Activated CD4-positive, alpha-beta T cell treated with anti-CD3 and anti-CD28 coated beads, Interleukin-2, amount 10 ng/mL, durations not matched to agents 7 days and 5 days (primary cell): ENCODE measurements at regions not wholly inside any gene's neighbourhood (a gene's known extent, or its start where the extent isn't known, plus 50 kb on each side); places are given as distances from the start of the nearest gene placed in this dataset.

Source experiments
- CTCF ChIA-PET: fragments of 350-600 bp; sonication (Branson Sonifier 250); formaldehyde crosslinking; loops from one replicate; lab custom pipeline; 2021; ENCODE audit warnings: antibody characterized with exemption; lab: Charles Lee
- POLR2A ChIA-PET: fragments of 350-600 bp; sonication (Branson Sonifier 250); formaldehyde crosslinking; loops from one replicate; lab custom pipeline; 2021; ENCODE audit warnings: antibody characterized with exemption; lab: Charles Lee
- DNase-seq: peaks from one replicate; pipeline ENCODE4 v3.0.0-alpha.2; 2020
- H3K27ac Mint-ChIP-seq: one replicate; pipeline ENCODE4 v1.8.0; 2021; ENCODE audit warnings: mild to moderate bottlenecking, moderate library complexity, mixed read lengths
- H3K27me3 Mint-ChIP-seq: one replicate; pipeline ENCODE4 v1.8.0; 2021; ENCODE audit warnings: mixed read lengths
- H3K36me3 Mint-ChIP-seq: one replicate; pipeline ENCODE4 v1.8.0; 2021; ENCODE audit warnings: low read depth, mixed read lengths
- H3K4me1 Mint-ChIP-seq: one replicate; pipeline ENCODE4 v1.8.0; 2021; ENCODE audit warnings: mixed read lengths
- H3K4me3 Mint-ChIP-seq: one replicate; pipeline ENCODE4 v1.8.0; 2021; ENCODE audit warnings: mild to moderate bottlenecking, moderate library complexity, mixed read lengths
- H3K9me3 Mint-ChIP-seq: one replicate; pipeline ENCODE4 v1.8.0; 2021; ENCODE audit warnings: mixed read lengths

DNA sequence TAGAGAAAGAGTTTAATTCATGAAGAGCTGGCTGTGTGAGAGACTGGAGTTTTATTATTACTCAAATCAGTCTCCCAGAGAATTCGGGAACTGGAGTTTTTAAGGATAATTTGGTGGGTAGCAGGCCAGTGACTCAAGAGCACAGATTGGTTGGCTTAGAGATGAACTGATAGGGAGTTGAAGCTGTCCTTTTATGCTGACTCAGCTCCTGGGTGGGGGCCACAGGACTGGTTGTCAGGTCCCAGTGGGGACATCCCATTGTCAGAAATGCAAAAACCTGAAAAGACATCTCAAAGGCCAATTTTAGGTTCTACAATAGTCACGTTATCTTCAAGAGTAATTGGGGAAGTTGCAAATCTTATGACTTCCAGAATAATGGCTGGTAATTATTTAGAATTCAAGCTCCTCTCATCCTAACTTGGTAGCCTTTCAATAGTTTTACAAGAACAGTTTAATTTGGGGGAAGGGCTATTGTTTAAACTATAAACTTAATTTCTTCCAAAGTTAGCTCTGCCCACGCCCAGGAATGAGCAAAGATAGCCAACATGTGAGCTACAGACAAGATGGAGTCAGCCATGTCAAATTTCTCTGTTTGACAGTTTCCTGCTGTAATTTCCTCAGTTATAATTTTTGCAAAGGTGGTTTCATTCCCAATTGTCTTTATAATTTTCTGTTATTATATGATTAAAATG is 149.4 kb upstream of the SLC39A10 start:
- Mint-ChIP-seq H3K27me3 (no peaks in the 10 kb centered on the region), H3K36me3 (peaks cover 44% of the 10 kb centered on the region), H3K9me3 (peaks cover 40% of the 10 kb centered on the region), H3K4me3 (no peak overlapping the region), H3K27ac (no peak overlapping the region), H3K4me1 (peaks cover 10% of the 10 kb centered on the region)
- ChIA-PET CTCF (interaction anchor here (0.6 to 1.8 kb wide), 6 partner anchors 9 to 561 kb away, joined by 3 to 7 read pairs (median 4); partner anchors contain the start of gene DNAH7), POLR2A (no interaction called here)
- no peak for DNase-seq

DNA sequence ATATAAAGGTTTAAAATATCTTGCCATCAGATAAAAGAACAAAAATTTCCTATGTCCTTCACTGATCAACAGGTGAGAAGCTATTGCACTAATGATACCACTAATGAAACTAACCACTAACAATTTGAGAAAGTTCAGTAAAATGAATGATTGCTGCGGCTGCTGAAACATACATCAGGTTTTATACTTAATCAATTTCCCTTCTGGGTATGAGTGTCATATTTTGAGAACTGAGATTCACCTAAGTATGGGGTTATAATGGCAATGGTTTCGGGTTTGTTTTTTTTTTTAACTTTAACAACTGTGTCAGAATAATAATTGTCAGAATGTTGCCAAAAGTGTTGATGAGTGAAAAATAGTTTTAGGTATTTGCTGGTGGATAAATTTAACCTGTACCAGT is 151.3 kb upstream of the SLC39A10 start:
- DNase-seq = no peak
- no peak overlapping the region for H3K4me3 Mint-ChIP-seq
- peaks cover 11% of the 10 kb centered on the region for H3K4me1 Mint-ChIP-seq
- H3K27me3 Mint-ChIP-seq = no peaks in the 10 kb centered on the region
- peaks cover 40% of the 10 kb centered on the region for H3K36me3 Mint-ChIP-seq
- CTCF ChIA-PET = no interaction called here
- POLR2A ChIA-PET = no interaction called here
- peak overlapping the region; percentile 25 for H3K27ac Mint-ChIP-seq
- H3K9me3 Mint-ChIP-seq = peaks cover 31% of the 10 kb centered on the region

DNA sequence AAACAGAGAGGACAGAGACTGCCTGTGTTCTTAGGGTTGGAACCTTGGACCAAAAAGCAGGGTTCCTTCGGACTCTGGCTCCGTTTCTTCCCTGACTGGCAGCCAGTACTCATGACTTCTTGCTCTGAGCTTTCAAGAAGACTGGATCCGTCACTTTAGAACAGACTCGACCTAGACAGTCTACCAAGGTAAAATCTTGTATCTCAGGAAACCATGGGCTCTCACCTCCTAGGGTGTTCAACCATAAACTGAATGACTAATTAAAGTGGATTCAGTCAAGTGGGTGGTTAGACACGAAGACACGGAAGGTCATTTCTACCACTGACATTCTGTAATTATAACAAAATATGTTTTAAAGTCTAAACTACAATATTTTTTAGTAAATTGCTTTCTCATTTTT is 153.8 kb upstream of the SLC39A10 start:
- peaks cover 16% of the 10 kb centered on the region for H3K4me1 Mint-ChIP-seq
- peaks cover 37% of the 10 kb centered on the region for H3K36me3 Mint-ChIP-seq
- ChIA-PET CTCF (interaction anchor here (1.0 kb wide), 1 partner anchor 13 kb away, joined by 3 read pairs; no protein-coding TSS in a partner anchor), POLR2A (no interaction called here)
- no peak overlapping the region for H3K27ac Mint-ChIP-seq
- H3K4me3 Mint-ChIP-seq = no peak overlapping the region
- H3K9me3 Mint-ChIP-seq = peaks cover 21% of the 10 kb centered on the region
- no peaks in the 10 kb centered on the region for H3K27me3 Mint-ChIP-seq
- DNase-seq = no peak

DNA sequence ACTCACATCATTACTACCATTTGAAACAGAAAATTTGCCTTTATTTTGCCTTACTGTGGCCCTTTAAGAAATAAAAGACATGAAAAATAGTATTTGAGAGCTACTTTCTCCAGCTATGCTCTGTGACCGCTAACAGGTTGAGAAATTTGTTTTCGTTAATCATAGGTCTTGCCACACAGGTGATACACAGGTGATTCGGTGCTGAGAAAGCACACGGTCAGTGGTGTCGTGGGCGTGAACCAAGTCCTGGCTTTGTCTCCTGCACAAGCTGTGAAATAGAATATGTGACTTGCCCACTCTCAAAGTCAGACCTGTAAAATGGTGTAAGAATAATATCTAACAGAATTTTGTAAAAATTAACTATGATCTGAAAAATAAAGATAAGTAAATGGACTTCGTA is 155.3 kb upstream of the SLC39A10 start:
- no peak for DNase-seq
- POLR2A ChIA-PET = no interaction called here
- H3K9me3 Mint-ChIP-seq = peaks cover 18% of the 10 kb centered on the region
- peaks cover 32% of the 10 kb centered on the region for H3K36me3 Mint-ChIP-seq
- H3K27ac Mint-ChIP-seq = no peak overlapping the region
- peaks cover 22% of the 10 kb centered on the region for H3K4me1 Mint-ChIP-seq
- CTCF ChIA-PET = interaction anchor here (1.3 kb wide), 2 partner anchors 15 to 48 kb away, joined by 3 read pairs; no protein-coding TSS in a partner anchor
- no peak overlapping the region for H3K4me3 Mint-ChIP-seq
- no peaks in the 10 kb centered on the region for H3K27me3 Mint-ChIP-seq

DNA sequence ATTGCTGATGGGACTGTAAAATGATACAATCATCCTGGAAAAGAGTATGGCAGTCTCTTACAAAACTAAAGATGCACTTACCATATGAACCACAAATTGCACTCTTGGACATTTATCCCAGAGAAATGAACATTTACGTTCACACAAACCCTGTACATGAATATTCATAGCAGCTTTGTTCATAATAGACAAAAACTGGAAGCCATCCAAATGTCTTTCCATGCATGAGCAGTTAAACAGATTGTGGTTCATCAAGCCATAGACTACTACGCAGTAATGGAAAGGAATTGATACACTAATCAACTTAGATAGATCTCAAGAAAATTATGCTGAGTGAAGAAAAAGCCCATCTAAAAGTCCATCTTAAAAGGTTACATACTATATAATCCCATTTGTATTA is 156.1 kb upstream of the SLC39A10 start:
- Mint-ChIP-seq H3K36me3 (peaks cover 36% of the 10 kb centered on the region), H3K4me1 (peaks cover 29% of the 10 kb centered on the region), H3K4me3 (no peak overlapping the region), H3K9me3 (peaks cover 19% of the 10 kb centered on the region), H3K27me3 (no peaks in the 10 kb centered on the region), H3K27ac (no peak overlapping the region)
- DNase-seq = no peak
- CTCF ChIA-PET = interaction anchor here (1.3 kb wide), 1 partner anchor 16 kb away, joined by 3 read pairs; no protein-coding TSS in a partner anchor
- POLR2A ChIA-PET = no interaction called here

DNA sequence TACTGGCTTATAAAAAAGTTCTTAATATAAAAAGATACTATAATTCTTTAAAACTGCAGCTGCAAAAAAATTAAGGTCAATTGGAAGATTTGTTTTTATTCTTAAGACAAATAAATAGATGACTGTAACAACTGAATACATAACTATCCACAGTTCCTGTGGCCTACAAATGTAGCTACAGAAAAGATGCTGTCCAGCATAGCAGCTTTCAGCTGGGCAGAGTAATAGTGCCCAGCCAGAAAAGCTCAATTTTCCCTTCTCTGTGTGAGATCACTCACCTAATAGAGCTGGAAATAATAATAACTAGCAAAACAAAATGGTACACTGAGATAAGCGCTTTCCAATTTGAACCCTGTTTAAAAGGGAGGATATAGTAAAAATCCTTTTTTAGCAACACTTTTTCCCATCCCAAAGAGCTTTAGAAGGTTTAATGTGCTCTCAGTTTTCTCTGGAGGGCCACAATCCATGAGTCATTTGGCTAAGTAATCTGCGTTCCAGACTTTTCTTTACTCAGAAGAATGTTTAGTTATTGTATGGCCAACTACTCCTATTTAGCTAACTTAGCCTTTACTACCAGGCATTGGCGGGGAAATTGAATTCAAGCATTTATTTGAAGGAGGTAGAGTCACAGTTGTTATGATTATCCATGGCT is 158.1 kb upstream of the SLC39A10 start:
- Mint-ChIP-seq H3K36me3 (peaks cover 37% of the 10 kb centered on the region), H3K4me1 (peaks cover 38% of the 10 kb centered on the region), H3K4me3 (no peak overlapping the region), H3K27ac (no peak overlapping the region), H3K27me3 (no peaks in the 10 kb centered on the region), H3K9me3 (peaks cover 14% of the 10 kb centered on the region)
- ChIA-PET CTCF (interaction anchor here (1.2 to 1.7 kb wide), 9 partner anchors 10 to 167 kb away, joined by 3 to 10 read pairs (median 5); no protein-coding TSS in a partner anchor), POLR2A (interaction anchor here (0.8 kb wide), 1 partner anchor 60 kb away, joined by 13 read pairs; no protein-coding TSS in a partner anchor)
- DNase-seq = no peak

DNA sequence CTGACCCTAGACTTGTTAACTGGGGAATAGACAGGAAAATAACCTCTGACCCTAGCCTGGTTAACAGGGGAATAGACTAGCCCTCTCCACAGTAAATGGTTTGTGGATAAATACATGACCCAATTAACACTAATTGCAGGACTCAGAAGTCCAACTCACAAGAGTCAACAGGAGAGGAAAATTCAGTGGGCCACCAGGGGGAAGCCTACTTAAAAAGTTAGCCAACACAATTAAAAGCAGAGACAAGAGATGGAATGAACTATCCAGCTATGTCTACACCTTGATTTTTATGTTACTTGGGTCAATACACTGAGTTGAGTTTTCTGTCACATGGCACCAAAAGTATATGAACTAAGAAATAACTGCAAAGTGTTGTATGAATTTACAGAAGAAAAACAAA is 158.8 kb upstream of the SLC39A10 start:
- no peak overlapping the region for H3K27ac Mint-ChIP-seq
- CTCF ChIA-PET = interaction anchor here (0.8 to 1.7 kb wide), 8 partner anchors 9 to 168 kb away, joined by 3 to 10 read pairs (median 4); no protein-coding TSS in a partner anchor
- H3K4me3 Mint-ChIP-seq = no peak overlapping the region
- POLR2A ChIA-PET = no interaction called here
- H3K4me1 Mint-ChIP-seq = peaks cover 43% of the 10 kb centered on the region
- H3K36me3 Mint-ChIP-seq = peaks cover 42% of the 10 kb centered on the region
- H3K27me3 Mint-ChIP-seq = no peaks in the 10 kb centered on the region
- H3K9me3 Mint-ChIP-seq = peaks cover 21% of the 10 kb centered on the region
- peak; percentile 52 for DNase-seq

DNA sequence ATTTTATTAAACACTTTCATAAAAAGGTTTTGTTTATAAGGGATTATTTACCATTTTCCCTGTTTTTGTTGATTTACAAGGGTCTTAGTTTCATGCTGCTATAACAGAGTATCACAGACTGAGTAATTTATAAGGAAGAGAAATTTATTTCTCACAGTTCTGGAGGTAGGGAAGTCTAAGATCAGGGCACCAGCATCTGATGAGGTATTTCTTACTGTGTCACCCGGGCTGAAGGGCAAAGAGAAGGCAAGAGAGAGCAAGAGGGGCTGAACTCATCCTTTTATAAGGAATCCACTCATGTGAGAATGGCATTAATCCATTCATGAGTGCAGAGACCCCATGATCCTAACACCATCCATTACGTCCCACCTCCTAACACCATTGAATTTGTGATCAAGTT is 160.0 kb upstream of the SLC39A10 start:
- peaks cover 48% of the 10 kb centered on the region for H3K4me1 Mint-ChIP-seq
- H3K4me3 Mint-ChIP-seq = no peak overlapping the region
- peaks cover 42% of the 10 kb centered on the region for H3K36me3 Mint-ChIP-seq
- H3K27me3 Mint-ChIP-seq = no peaks in the 10 kb centered on the region
- no peak for DNase-seq
- POLR2A ChIA-PET = no interaction called here
- no peak overlapping the region for H3K27ac Mint-ChIP-seq
- peaks cover 21% of the 10 kb centered on the region for H3K9me3 Mint-ChIP-seq
- CTCF ChIA-PET = interaction anchor here (1.1 kb wide), 1 partner anchor 10 kb away, joined by 4 read pairs; no protein-coding TSS in a partner anchor

DNA sequence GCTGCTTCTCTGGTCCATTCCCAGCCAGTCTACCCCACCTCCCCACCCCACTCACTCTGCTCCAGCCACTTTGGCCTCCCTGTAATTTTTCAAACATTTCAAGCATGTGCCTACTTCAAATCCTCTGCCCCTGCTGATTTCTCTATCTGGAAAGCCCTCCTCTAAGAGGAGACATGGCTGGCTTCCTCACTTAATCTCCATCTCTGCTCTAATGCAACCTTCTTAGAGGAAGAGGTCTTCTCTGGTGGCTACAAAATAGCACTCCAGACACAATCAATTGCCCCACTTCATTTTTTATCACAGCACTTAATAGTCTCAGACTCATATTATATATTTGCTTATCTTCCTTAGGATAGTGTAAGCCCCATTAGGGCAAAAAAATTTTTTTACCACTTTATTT is 161.1 kb upstream of the SLC39A10 start:
- H3K36me3 Mint-ChIP-seq = peaks cover 41% of the 10 kb centered on the region
- H3K27ac Mint-ChIP-seq = no peak overlapping the region
- ChIA-PET CTCF (no interaction called here), POLR2A (no interaction called here)
- H3K9me3 Mint-ChIP-seq = peaks cover 21% of the 10 kb centered on the region
- peaks cover 48% of the 10 kb centered on the region for H3K4me1 Mint-ChIP-seq
- no peak for DNase-seq
- H3K4me3 Mint-ChIP-seq = no peak overlapping the region
- H3K27me3 Mint-ChIP-seq = no peaks in the 10 kb centered on the region

DNA sequence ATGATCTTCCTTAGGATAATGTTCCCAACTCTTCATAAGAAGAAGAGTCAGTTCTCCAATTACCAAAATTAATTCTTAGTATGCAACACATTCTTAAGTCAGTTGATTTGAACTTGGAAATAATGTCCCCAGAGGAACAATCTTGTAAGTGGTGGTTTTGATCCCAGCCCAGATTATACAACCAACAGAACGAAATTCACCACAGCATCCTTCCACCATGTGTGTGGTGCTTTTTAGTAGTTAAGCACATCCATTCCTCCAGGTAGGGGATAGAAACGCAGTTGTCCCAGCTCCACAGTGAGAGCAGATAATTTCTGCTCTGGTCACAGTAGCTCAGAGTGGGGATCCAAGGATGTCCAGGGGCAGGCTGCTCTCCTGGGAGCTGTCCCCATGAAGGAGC is 161.7 kb upstream of the SLC39A10 start:
- ChIA-PET CTCF (no interaction called here), POLR2A (no interaction called here)
- Mint-ChIP-seq H3K4me1 (peaks cover 45% of the 10 kb centered on the region), H3K9me3 (peaks cover 17% of the 10 kb centered on the region), H3K27ac (no peak overlapping the region), H3K4me3 (no peak overlapping the region), H3K27me3 (no peaks in the 10 kb centered on the region), H3K36me3 (peaks cover 37% of the 10 kb centered on the region)
- no peak for DNase-seq

DNA sequence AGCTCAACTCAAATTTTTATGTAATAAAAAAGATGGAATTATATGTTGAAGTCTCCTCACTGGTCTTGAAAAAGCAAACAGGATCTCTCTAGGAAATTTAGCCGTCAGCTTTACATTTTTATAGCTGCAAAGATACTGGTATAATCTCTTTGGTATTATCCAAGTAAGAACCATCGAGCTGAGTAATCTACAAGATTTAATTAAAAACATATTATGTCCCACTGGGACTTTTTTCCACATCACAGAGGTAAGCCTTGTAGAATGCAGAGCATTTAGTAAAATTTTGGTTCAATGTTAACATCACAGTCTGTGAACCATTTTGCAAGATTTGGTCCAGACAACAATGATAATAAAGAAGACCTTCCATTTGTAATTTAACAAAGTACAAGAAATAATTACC is 162.6 kb upstream of the SLC39A10 start:
- Mint-ChIP-seq H3K4me1 (peaks cover 44% of the 10 kb centered on the region), H3K27me3 (no peaks in the 10 kb centered on the region), H3K36me3 (peaks cover 40% of the 10 kb centered on the region), H3K4me3 (no peak overlapping the region), H3K27ac (no peak overlapping the region), H3K9me3 (peaks cover 19% of the 10 kb centered on the region)
- no peak for DNase-seq
- POLR2A ChIA-PET = no interaction called here
- CTCF ChIA-PET = interaction anchor here (1.0 to 2.4 kb wide), 3 partner anchors 14 to 166 kb away, joined by 3 to 7 read pairs (median 3); no protein-coding TSS in a partner anchor

DNA sequence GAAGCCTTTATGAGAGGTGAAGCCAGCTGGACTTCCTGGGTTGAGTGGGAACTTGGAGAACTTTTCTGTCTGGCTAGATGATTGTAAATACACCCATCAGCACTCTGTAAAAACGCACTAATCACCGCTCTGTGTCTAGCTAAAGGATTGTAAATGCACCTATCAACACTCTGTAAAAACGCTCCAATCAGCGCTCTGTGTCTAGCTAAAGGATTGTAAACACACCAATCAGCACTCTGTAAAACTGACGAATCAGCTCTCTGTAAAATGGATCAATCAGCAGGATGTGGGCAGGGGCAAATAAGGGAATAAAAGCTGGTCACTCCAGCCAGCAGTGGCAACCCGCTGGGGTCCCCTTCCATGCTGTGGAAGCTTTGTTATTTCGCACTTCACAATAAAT is 163.6 kb upstream of the SLC39A10 start:
- Mint-ChIP-seq H3K27me3 (no peaks in the 10 kb centered on the region), H3K9me3 (peaks cover 19% of the 10 kb centered on the region), H3K4me3 (no peak overlapping the region), H3K4me1 (peaks cover 40% of the 10 kb centered on the region), H3K36me3 (peaks cover 36% of the 10 kb centered on the region), H3K27ac (no peak overlapping the region)
- POLR2A ChIA-PET = no interaction called here
- no peak for DNase-seq
- CTCF ChIA-PET = interaction anchor here (1.0 to 2.4 kb wide), 4 partner anchors 12 to 167 kb away, joined by 3 to 7 read pairs (median 4); no protein-coding TSS in a partner anchor

DNA sequence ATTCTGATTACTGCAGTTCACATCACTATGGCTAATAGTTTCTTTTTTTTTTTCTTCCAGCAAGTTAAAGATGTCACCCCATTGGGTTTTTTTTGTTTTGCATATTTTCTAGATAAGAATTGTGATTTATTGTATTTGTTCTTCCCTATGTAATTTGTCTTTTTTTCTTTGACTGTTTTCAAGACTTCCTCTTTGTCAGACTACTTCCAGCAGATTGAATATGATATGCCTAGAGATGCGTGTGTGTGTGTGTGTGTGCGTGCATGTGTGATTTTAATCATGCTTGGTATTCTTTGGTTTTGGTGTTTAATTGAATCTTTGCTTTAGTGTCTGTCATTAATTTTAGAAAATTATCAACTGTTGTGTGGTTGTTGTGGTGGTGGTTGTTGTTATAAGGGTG is 166.7 kb upstream of the SLC39A10 start:
- H3K27me3 Mint-ChIP-seq = no peaks in the 10 kb centered on the region
- peaks cover 11% of the 10 kb centered on the region for H3K9me3 Mint-ChIP-seq
- H3K36me3 Mint-ChIP-seq = peaks cover 27% of the 10 kb centered on the region
- no peak for DNase-seq
- H3K27ac Mint-ChIP-seq = no peak overlapping the region
- no peak overlapping the region for H3K4me3 Mint-ChIP-seq
- ChIA-PET POLR2A (no interaction called here), CTCF (interaction anchor here (0.7 to 1.4 kb wide), 3 partner anchors 24 to 167 kb away, joined by 3 read pairs; partner anchors contain the start of gene SLC39A10)
- peaks cover 45% of the 10 kb centered on the region for H3K4me1 Mint-ChIP-seq
